Panc1 (cell line): ENCODE measurements at regions not wholly inside any gene's neighbourhood (a gene's known extent, or its start where the extent isn't known, plus 50 kb on each side); places are given as distances from the start of the nearest gene placed in this dataset.

Experiments
- ATAC-seq: fragments of 200-7000 bp; cut with Tn5 transposase; 2 replicates; pipeline ENCODE4 v1.9.1; 2020; ENCODE audit warnings: mild to moderate bottlenecking, moderate library complexity
- BruUV-seq: library from RNA; stranded (reverse); fragments of 400-500 nt; replicated peaks from 2 replicates; lab custom pipeline; 2021; lab: Mats Ljungman, UMichigan
- CTCF ChIA-PET: fragments of 300-600 bp; sonication (Branson Sonifier 250); formaldehyde crosslinking; loops from one replicate; lab custom pipeline; 2022; ENCODE audit warnings: antibody characterized with exemption; lab: Charles Lee
- POLR2A ChIA-PET: fragments of 300-600 bp; sonication (Branson Sonifier 250); formaldehyde crosslinking; loops from one replicate; lab custom pipeline; 2022; ENCODE audit warnings: antibody characterized with exemption; lab: Charles Lee
- DNase-seq: peaks from one replicate; pipeline ENCODE4 v3.0.0-alpha.2; 2010; ENCODE audit warnings: low read depth, low spot score
- H3K27ac ChIP-seq: 2 replicates; pipeline ENCODE4 v1.5.1; 2011; ENCODE audit warnings: mild to moderate bottlenecking, low read length, inconsistent platforms
- H3K27me3 ChIP-seq: fragments of 200-500 bp; sonication (Bioruptor generic); 2 replicates; pipeline ENCODE4 v1.6.0; 2014; ENCODE audit warnings: low read length, inconsistent platforms; ENCODE audit not compliant: control insufficient read depth, insufficient read depth
- H3K36me3 ChIP-seq: fragments of 200-500 bp; sonication (Bioruptor generic); 2 replicates; pipeline ENCODE4 v1.5.1; 2014; ENCODE audit warnings: inconsistent platforms, mild to moderate bottlenecking, low read length, moderate library complexity; ENCODE audit not compliant: control insufficient read depth, insufficient read depth
- H3K4me1 ChIP-seq: 2 replicates; pipeline ENCODE4 v1.5.1; 2011; ENCODE audit warnings: inconsistent platforms, mild to moderate bottlenecking, low read length, moderate library complexity; ENCODE audit not compliant: control insufficient read depth, insufficient read depth
- H3K4me3 ChIP-seq, 2 experiments: 2 replicates each; pipeline ENCODE4 v1.5.1; 2011 to 2012; ENCODE audit warnings: low read depth in 2 of 2, low read length in 2 of 2, mild to moderate bottlenecking in 2 of 2, inconsistent platforms in 1 of 2, moderate library complexity in 1 of 2
- H3K9me3 ChIP-seq: fragments of 200-500 bp; sonication (Bioruptor generic); 2 replicates; pipeline ENCODE4 v1.5.1; 2014; ENCODE audit warnings: low read depth, mild to moderate bottlenecking, inconsistent platforms, low read length, moderate library complexity; ENCODE audit not compliant: control insufficient read depth, insufficient read depth
- POLR2AphosphoS5 ChIP-seq: IDR thresholded peaks from 2 replicates; pipeline ENCODE4 v1.6.1; 2012; ENCODE audit warnings: mild to moderate bottlenecking, low read depth, low read length, moderate library complexity
- REST ChIP-seq, 2 experiments: IDR thresholded peaks; 2 replicates each; pipeline ENCODE4 v1.6.1; 2011 to 2012; ENCODE audit warnings: low read depth in 2 of 2, control low read depth in 1 of 2, low read length in 1 of 2, mild to moderate bottlenecking in 1 of 2, moderate library complexity in 1 of 2; ENCODE audit not compliant: insufficient read depth in 1 of 2
- SIN3A ChIP-seq: IDR thresholded peaks from 2 replicates; pipeline ENCODE4 v1.6.1; 2012; ENCODE audit warnings: low read depth, mild to moderate bottlenecking, low read length, moderate library complexity, borderline replicate concordance; ENCODE audit not compliant: insufficient read depth
- TCF7L2 ChIP-seq: IDR thresholded peaks from 2 replicates; pipeline ENCODE4 v1.6.1; 2011; ENCODE audit warnings: mild to moderate bottlenecking, low read depth, low read length, inconsistent platforms
- in situ Hi-C: cut with HindIII; loops from 2 replicates; pipeline ENCODE4 v1.10.0; 2016; ENCODE audit warnings: low sequenced_read_pairs, low pct_unique_long_range_greater_than_20kb
- intact Hi-C: fragments of 100-400 bp; cut with micrococcal nuclease; formaldehyde crosslinking; loops from one replicate; pipeline ENCODE4 v1.10.0; 2022; ENCODE audit not compliant: unreplicated experiment
- TF ChIP-seq, protein P1 (sequence below): fragments of 450-650 bp; IDR thresholded peaks from 2 replicates; pipeline ENCODE4 v1.5.1; 2017; ENCODE audit warnings: mild to moderate bottlenecking

- BruUV-seq = no TSS peak
These were observed 469.0 kb upstream of the PTGER4 start for GRCh38 chr5:40210694-40211093.

GRCh38 chr5:40206030-40206429, 473.7 kb upstream of the PTGER4 start:
- in situ Hi-C loops (no loop called here), intact Hi-C loops (no loop called here)
- Histone ChIP-seq H3K4me3 (no peak overlapping the region), H3K9me3 (no peaks in the 10 kb centered on the region), H3K4me1 (no peaks in the 10 kb centered on the region), H3K36me3 (no peaks in the 10 kb centered on the region), H3K27ac (no peak overlapping the region), H3K27me3 (no peaks in the 10 kb centered on the region)
- ChIA-PET POLR2A (no interaction called here), CTCF (no interaction called here)
- no peak for ATAC-seq
- no peak for DNase-seq
- BruUV-seq = no TSS peak
- TF ChIP-seq POLR2AphosphoS5 (no peak), REST (IDR thresholded peaks at IDR 0.05; ENCODE audit: insufficient read depth in 1 of 2, low read depth in 2 of 2, low read length in 1 of 2) (no peak), TCF7L2 (no peak), SIN3A (no peak)
- TF ChIP-seq, protein P1, sequence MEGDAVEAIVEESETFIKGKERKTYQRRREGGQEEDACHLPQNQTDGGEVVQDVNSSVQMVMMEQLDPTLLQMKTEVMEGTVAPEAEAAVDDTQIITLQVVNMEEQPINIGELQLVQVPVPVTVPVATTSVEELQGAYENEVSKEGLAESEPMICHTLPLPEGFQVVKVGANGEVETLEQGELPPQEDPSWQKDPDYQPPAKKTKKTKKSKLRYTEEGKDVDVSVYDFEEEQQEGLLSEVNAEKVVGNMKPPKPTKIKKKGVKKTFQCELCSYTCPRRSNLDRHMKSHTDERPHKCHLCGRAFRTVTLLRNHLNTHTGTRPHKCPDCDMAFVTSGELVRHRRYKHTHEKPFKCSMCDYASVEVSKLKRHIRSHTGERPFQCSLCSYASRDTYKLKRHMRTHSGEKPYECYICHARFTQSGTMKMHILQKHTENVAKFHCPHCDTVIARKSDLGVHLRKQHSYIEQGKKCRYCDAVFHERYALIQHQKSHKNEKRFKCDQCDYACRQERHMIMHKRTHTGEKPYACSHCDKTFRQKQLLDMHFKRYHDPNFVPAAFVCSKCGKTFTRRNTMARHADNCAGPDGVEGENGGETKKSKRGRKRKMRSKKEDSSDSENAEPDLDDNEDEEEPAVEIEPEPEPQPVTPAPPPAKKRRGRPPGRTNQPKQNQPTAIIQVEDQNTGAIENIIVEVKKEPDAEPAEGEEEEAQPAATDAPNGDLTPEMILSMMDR = no peak

More at GRCh38 chr5:40210694-40211093, 469.0 kb upstream of the PTGER4 start:
- DNase-seq (no peak), ATAC-seq (no peak)
- no peak overlapping the region for H3K27ac ChIP-seq
- CTCF ChIA-PET = no interaction called here
- H3K9me3 ChIP-seq = no peaks in the 10 kb centered on the region
- POLR2A ChIA-PET = no interaction called here
- H3K36me3 ChIP-seq = no peaks in the 10 kb centered on the region
- no peak for TF ChIP-seq POLR2AphosphoS5
- no peak for TF ChIP-seq TCF7L2
- TF ChIP-seq SIN3A = no peak
- no peaks in the 10 kb centered on the region for H3K4me1 ChIP-seq
- intact Hi-C loops = no loop called here
- H3K4me3 ChIP-seq = no peak overlapping the region
- in situ Hi-C loops = no loop called here
- H3K27me3 ChIP-seq = no peaks in the 10 kb centered on the region

DNA sequence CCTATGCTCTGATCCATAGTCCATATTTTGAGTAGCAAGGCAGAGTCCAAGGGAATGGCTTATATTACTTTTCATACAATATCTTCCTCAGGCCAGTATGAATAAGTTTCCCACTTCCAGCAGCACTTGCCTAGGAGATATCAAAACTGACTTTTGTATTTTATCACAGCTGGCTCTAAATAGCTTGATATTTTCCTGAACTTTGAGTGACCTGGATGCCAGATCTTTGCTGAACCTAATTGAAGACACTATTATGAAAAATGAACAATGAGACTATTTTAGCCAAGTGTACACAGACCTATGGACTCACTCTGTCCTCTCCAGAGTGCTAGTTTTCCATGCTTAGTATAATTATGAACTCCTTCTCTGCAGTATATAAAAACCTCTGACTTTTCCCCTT, 475.6 kb upstream of the PTGER4 start:
- H3K27ac ChIP-seq = no peak overlapping the region
- in situ Hi-C loops = no loop called here
- intact Hi-C loops = no loop called here
- no peak for ATAC-seq
- POLR2A ChIA-PET = no interaction called here
- H3K36me3 ChIP-seq = no peaks in the 10 kb centered on the region
- TF ChIP-seq REST (IDR thresholded peaks at IDR 0.05; ENCODE audit: insufficient read depth in 1 of 2, low read depth in 2 of 2, low read length in 1 of 2) (no peak), POLR2AphosphoS5 (no peak), TCF7L2 (no peak), SIN3A (no peak)
- TF ChIP-seq, protein P1 = no peak
- DNase-seq = no peak
- CTCF ChIA-PET = no interaction called here
- no TSS peak for BruUV-seq
- no peak overlapping the region for H3K4me3 ChIP-seq
- H3K9me3 ChIP-seq = no peaks in the 10 kb centered on the region
- H3K27me3 ChIP-seq = no peaks in the 10 kb centered on the region
- no peaks in the 10 kb centered on the region for H3K4me1 ChIP-seq
